ENCODE measurements at regions not wholly inside any gene's neighbourhood (a gene's known extent, or its start where the extent isn't known, plus 50 kb on each side); places are given as distances from the start of the nearest gene placed in this dataset.

- H3K9me3 ChIP-seq (ENCODE audit: low read length), result no peaks in the 10 kb centered on the region
- TF ChIP-seq EZH2phosphoT487 (IDR thresholded peaks at IDR 0.05; ENCODE audit: borderline replicate concordance, low read depth, low read length), result no peak
- TF ChIP-seq CTCF (conservative IDR thresholded peaks at IDR 0.05; ENCODE audit: low read length), result no peak
- no peaks in the 10 kb centered on the region for H3K4me1 ChIP-seq (ENCODE audit: insufficient read depth, low read length, poor library complexity, severe bottlenecking)
- BruUV-seq (replicated peaks), result no TSS peak
- no peak overlapping the region for H3K4me3 ChIP-seq (ENCODE audit: low read depth, low read length, poor library complexity, severe bottlenecking)
- no peaks in the 10 kb centered on the region for H3K36me3 ChIP-seq (ENCODE audit: insufficient read depth, low read length)
- no peaks in the 10 kb centered on the region for H3K79me2 ChIP-seq (ENCODE audit: insufficient read depth, low read depth, low read length)
- CTCF ChIA-PET (ENCODE audit: unreplicated experiment), result no interaction called here
- POLR2A ChIA-PET, result interaction anchor here (0.7 kb wide), 1 partner anchor 639 kb away, joined by 3 read pairs; no protein-coding TSS in a partner anchor
- intact Hi-C loops (cut with micrococcal nuclease; ENCODE audit: unreplicated experiment), result no loop called here
- DNase-seq (ENCODE audit: low spot score), result no peak
- no peak overlapping the region for H3K4me2 ChIP-seq (ENCODE audit: low read length)
- H4K20me1 ChIP-seq (ENCODE audit: insufficient read depth, low read length), result no peaks in the 10 kb centered on the region
- no peak overlapping the region for H2AFZ ChIP-seq (ENCODE audit: low read length)
- H3K9me2 ChIP-seq (ENCODE audit: insufficient read depth, low read length), result no peaks in the 10 kb centered on the region
- H3K27ac ChIP-seq (ENCODE audit: low read depth, low read length, poor library complexity, severe bottlenecking), result no peak overlapping the region
Observed at GRCh38 chr15:39361497-39361896, 219.4 kb upstream of the THBS1 start.

- intact Hi-C loops (cut with micrococcal nuclease; ENCODE audit: unreplicated experiment), result no loop called here
- CTCF ChIA-PET (ENCODE audit: unreplicated experiment), result no interaction called here
- Histone ChIP-seq H2AFZ (ENCODE audit: low read length) (no peak overlapping the region), H3K9me2 (ENCODE audit: insufficient read depth, low read length) (no peaks in the 10 kb centered on the region), H3K9me3 (ENCODE audit: low read length) (no peaks in the 10 kb centered on the region), H3K27ac (ENCODE audit: low read depth, low read length, poor library complexity, severe bottlenecking) (no peak overlapping the region), H3K79me2 (ENCODE audit: insufficient read depth, low read depth, low read length) (no peaks in the 10 kb centered on the region), H3K36me3 (ENCODE audit: insufficient read depth, low read length) (no peaks in the 10 kb centered on the region), H4K20me1 (ENCODE audit: insufficient read depth, low read length) (no peaks in the 10 kb centered on the region), H3K4me2 (ENCODE audit: low read length) (no peak overlapping the region), H3K4me3 (ENCODE audit: low read depth, low read length, poor library complexity, severe bottlenecking) (no peak overlapping the region), H3K4me1 (ENCODE audit: insufficient read depth, low read length, poor library complexity, severe bottlenecking) (no peaks in the 10 kb centered on the region)
- TF ChIP-seq CTCF (conservative IDR thresholded peaks at IDR 0.05; ENCODE audit: low read length) (no peak), EZH2phosphoT487 (IDR thresholded peaks at IDR 0.05; ENCODE audit: borderline replicate concordance, low read depth, low read length) (no peak)
- POLR2A ChIA-PET, result no interaction called here
- no TSS peak for BruUV-seq (replicated peaks)
- DNase-seq (ENCODE audit: low spot score), result no peak
Observed at GRCh38 chr15:39362821-39363561, 217.9 kb upstream of the THBS1 start.

Measured in OCI-LY7 (cell line).